ENCODE measurements at regions not wholly inside any gene's neighbourhood (a gene's known extent, or its start where the extent isn't known, plus 50 kb on each side); places are given as distances from the start of the nearest gene placed in this dataset.

- Histone ChIP-seq H2BK5ac (ENCODE audit: low read depth, low read length, poor library complexity, severe bottlenecking) (no peak overlapping the region), H2BK15ac (ENCODE audit: low read depth, low read length) (no peak overlapping the region), H3K27ac (ENCODE audit: insufficient read depth, low read length) (no peak overlapping the region), H3K23ac (ENCODE audit: low read depth, low read length) (no peak overlapping the region), H2AFZ (replicated peaks; ENCODE audit: low read length, poor library complexity) (no peak overlapping the region), H2AK9ac (replicated peaks; ENCODE audit: low read depth, low read length, poor library complexity) (no peak overlapping the region), H4K8ac (ENCODE audit: low read depth in 2 of 2, low read length in 2 of 2) (no peak overlapping the region), H2BK120ac (ENCODE audit: low read depth, low read length) (no peak overlapping the region), H2BK20ac (ENCODE audit: low read depth, low read length) (no peak overlapping the region), H4K91ac (ENCODE audit: insufficient read depth, low read depth, low read length) (no peak overlapping the region), H3K36me3 (ENCODE audit: control insufficient read depth, insufficient read depth, low read length) (no peaks in the 10 kb centered on the region), H3K9ac (ENCODE audit: low read depth, low read length) (no peak overlapping the region), H3K4ac (ENCODE audit: low read depth, low read length) (no peak overlapping the region), H3K4me3 (ENCODE audit: insufficient read depth, low read depth, low read length) (no peak overlapping the region), H4K5ac (ENCODE audit: low read depth, low read length) (no peak overlapping the region), H3K4me1 (ENCODE audit: control insufficient read depth, insufficient read depth, low read length) (no peaks in the 10 kb centered on the region), H3K14ac (replicated peaks; ENCODE audit: low read depth, low read length) (no peak overlapping the region), H4K20me1 (ENCODE audit: insufficient read depth, low read length) (no peaks in the 10 kb centered on the region), H3K9me1 (ENCODE audit: insufficient read depth, low read length) (no peaks in the 10 kb centered on the region), H3K4me2 (ENCODE audit: low read depth, low read length) (no peak overlapping the region), H2AK5ac (ENCODE audit: low read depth, low read length) (no peak overlapping the region), H3K56ac (ENCODE audit: extremely low read depth, insufficient read depth, low read length) (no peak overlapping the region), H3K18ac (ENCODE audit: low read depth, low read length) (no peak overlapping the region), H3K79me1 (ENCODE audit: low read depth in 1 of 2, low read length in 2 of 2) (no peaks in the 10 kb centered on the region), H3K27me3 (ENCODE audit: control insufficient read depth, insufficient read depth, low read length) (no peaks in the 10 kb centered on the region), H3K9me3 (ENCODE audit: control insufficient read depth, insufficient read depth, low read length) (no peaks in the 10 kb centered on the region)
- CTCF ChIA-PET = no interaction called here
- dilution Hi-C loops (cut with HindIII; ENCODE audit: low sequenced_read_pairs, unreplicated experiment) = no loop called here
- DNase-seq (no peak), ATAC-seq (ENCODE audit: low read depth) (no peak)
- WGBS, 2 experiments (ENCODE audit: extremely low coverage in 2 of 2, insufficient read length in 1 of 2) = no CpG with 5 or more reads among the region's 1 CpG
- in situ Hi-C loops (cut with MboI; ENCODE audit: low sequenced_read_pairs) = no loop called here
- intact Hi-C loops (cut with micrococcal nuclease) = no loop called here
- TF ChIP-seq SMC3 (IDR thresholded peaks at IDR 0.05; ENCODE audit: low read depth, low read length) = no peak
- no peak for TF ChIP-seq RFX5 (IDR thresholded peaks at IDR 0.05; ENCODE audit: low read depth, low read length)
- TF ChIP-seq BHLHE40 (IDR thresholded peaks at IDR 0.05; ENCODE audit: low read depth, low read length) = no peak
- no peak for TF ChIP-seq CHD1 (IDR thresholded peaks at IDR 0.05; ENCODE audit: low read depth, low read length)
- no peak for TF ChIP-seq POLR2A (IDR thresholded peaks at IDR 0.05; ENCODE audit: low read depth, low read length)
- TF ChIP-seq CEBPB (IDR thresholded peaks at IDR 0.05; ENCODE audit: low read depth, low read length) = no peak
- no peak for TF ChIP-seq MAFK (IDR thresholded peaks at IDR 0.05; ENCODE audit: low read depth, low read length)
- TF ChIP-seq RCOR1 (IDR thresholded peaks at IDR 0.05; ENCODE audit: insufficient replicate concordance, low read length) = no peak
- no TSS peak for BruUV-seq (replicated peaks)
- POLR2A ChIA-PET (ENCODE audit: unreplicated experiment) = no interaction called here
These were observed 190.7 kb upstream of the FAM241A start for GRCh38 chr4:111954550-111954949.

All from IMR-90 (cell line).